DOHH2 (cell line): ENCODE measurements at regions not wholly inside any gene's neighbourhood (a gene's known extent, or its start where the extent isn't known, plus 50 kb on each side); places are given as distances from the start of the nearest gene placed in this dataset.

ENCODE experiments used
- H3F3A ChIP-seq: fragments of 200-600 bp; sonication (generic), shearing (Covaris generic); 2 replicates; pipeline ENCODE4 v1.6.0; 2016; ENCODE audit warnings: antibody characterized with exemption, mild to moderate bottlenecking; ENCODE audit not compliant: control insufficient read depth, insufficient read depth
- H3K27ac ChIP-seq: fragments of 200-600 bp; sonication (generic); 2 replicates; pipeline ENCODE4 v1.5.1; 2014; ENCODE audit warnings: low read depth, mild to moderate bottlenecking, low read length, moderate library complexity
- H3K27me3 ChIP-seq: fragments of 200-600 bp; sonication (generic); 2 replicates; pipeline ENCODE4 v1.6.1; 2014; ENCODE audit warnings: mild to moderate bottlenecking, low read length, mixed read lengths; ENCODE audit not compliant: control insufficient read depth
- H3K36me3 ChIP-seq: fragments of 200-600 bp; sonication (generic); 2 replicates; pipeline ENCODE4 v1.6.1; 2014; ENCODE audit warnings: mild to moderate bottlenecking, low read length, moderate library complexity, mixed read lengths; ENCODE audit not compliant: control insufficient read depth
- H3K4me1 ChIP-seq: fragments of 200-600 bp; sonication (generic); 2 replicates; pipeline ENCODE4 v1.6.1; 2014; ENCODE audit warnings: mild to moderate bottlenecking, low read length, mixed read lengths; ENCODE audit not compliant: control insufficient read depth
- H3K4me2 ChIP-seq: fragments of 200-600 bp; sonication (generic); 2 replicates; pipeline ENCODE4 v1.6.0; 2014; ENCODE audit warnings: mild to moderate bottlenecking, low read length, moderate library complexity
- H3K4me3 ChIP-seq: fragments of 200-600 bp; sonication (generic); 2 replicates; pipeline ENCODE4 v1.5.1; 2014; ENCODE audit warnings: mild to moderate bottlenecking, low read length, mixed read lengths
- H3K79me2 ChIP-seq: fragments of 200-600 bp; sonication (generic); 2 replicates; pipeline ENCODE4 v1.6.1; 2014; ENCODE audit warnings: mild to moderate bottlenecking, low read length, mixed read lengths; ENCODE audit not compliant: control insufficient read depth
- H3K9me2 ChIP-seq: fragments of 200-600 bp; sonication (generic); replicated peaks from 2 replicates; pipeline ENCODE4 v1.6.1; 2014; ENCODE audit warnings: mild to moderate bottlenecking, low read length, mixed read lengths; ENCODE audit not compliant: control insufficient read depth
- H3K9me3 ChIP-seq: fragments of 200-600 bp; sonication (generic); 2 replicates; pipeline ENCODE4 v1.6.1; 2014; ENCODE audit warnings: antibody characterized with exemption, low read length, mixed read lengths; ENCODE audit not compliant: control insufficient read depth, insufficient read depth
- H4K20me1 ChIP-seq: fragments of 200-600 bp; sonication (generic); 2 replicates; pipeline ENCODE4 v1.6.0; 2014; ENCODE audit warnings: low read depth, mild to moderate bottlenecking, antibody characterized with exemption, low read length, moderate library complexity; ENCODE audit not compliant: control insufficient read depth, insufficient read depth
- CTCF ChIP-seq: fragments of 200-600 bp; sonication (generic); IDR thresholded peaks from one replicate; pipeline ENCODE4 v1.5.1; 2014; ENCODE audit warnings: antibody characterized with exemption, mild to moderate bottlenecking, low read depth, low read length; ENCODE audit not compliant: poor library complexity, severe bottlenecking
- EZH2phosphoT487 ChIP-seq: fragments of 200-600 bp; sonication (generic); IDR thresholded peaks from 2 replicates; pipeline ENCODE4 v1.6.1; 2017; ENCODE audit warnings: borderline replicate concordance, mild to moderate bottlenecking, antibody characterized with exemption, low read length, moderate library complexity, mixed read lengths

GRCh38 chr12:43115441-43116160, 436.4 kb downstream of the ADAMTS20 start:
- TF ChIP-seq CTCF (no peak), EZH2phosphoT487 (no peak)
- Histone ChIP-seq H3K4me3 (no peak overlapping the region), H3K79me2 (no peaks in the 10 kb centered on the region), H3K9me3 (no peaks in the 10 kb centered on the region), H3K36me3 (no peaks in the 10 kb centered on the region), H3K9me2 (no peaks in the 10 kb centered on the region), H3K27ac (no peak overlapping the region), H4K20me1 (no peaks in the 10 kb centered on the region), H3K27me3 (no peaks in the 10 kb centered on the region), H3K4me1 (peaks cover 28% of the 10 kb centered on the region), H3K4me2 (no peak overlapping the region), H3F3A (no peaks in the 10 kb centered on the region)

GRCh38 chr12:43114316-43114715, 437.7 kb downstream of the ADAMTS20 start:
- no peaks in the 10 kb centered on the region for H3K9me2 ChIP-seq
- H3K36me3 ChIP-seq, result no peaks in the 10 kb centered on the region
- no peaks in the 10 kb centered on the region for H3K9me3 ChIP-seq
- H3K27ac ChIP-seq, result no peak overlapping the region
- TF ChIP-seq EZH2phosphoT487 (no peak), CTCF (no peak)
- no peak overlapping the region for H3K4me2 ChIP-seq
- H3K4me3 ChIP-seq, result no peak overlapping the region
- H4K20me1 ChIP-seq, result no peaks in the 10 kb centered on the region
- peaks cover 36% of the 10 kb centered on the region for H3K4me1 ChIP-seq
- no peaks in the 10 kb centered on the region for H3K27me3 ChIP-seq
- no peaks in the 10 kb centered on the region for H3K79me2 ChIP-seq
- H3F3A ChIP-seq, result no peaks in the 10 kb centered on the region

GRCh38 chr12:43113616-43114015, 438.4 kb downstream of the ADAMTS20 start:
- no peak for TF ChIP-seq EZH2phosphoT487
- no peak for TF ChIP-seq CTCF
- Histone ChIP-seq H4K20me1 (no peaks in the 10 kb centered on the region), H3F3A (no peaks in the 10 kb centered on the region), H3K9me3 (no peaks in the 10 kb centered on the region), H3K36me3 (no peaks in the 10 kb centered on the region), H3K4me3 (no peak overlapping the region), H3K27me3 (no peaks in the 10 kb centered on the region), H3K4me2 (no peak overlapping the region), H3K9me2 (no peaks in the 10 kb centered on the region), H3K79me2 (no peaks in the 10 kb centered on the region), H3K27ac (no peak overlapping the region), H3K4me1 (peaks cover 36% of the 10 kb centered on the region)
